Endothelial cell of umbilical vein (primary cell): ENCODE measurements at regions not wholly inside any gene's neighbourhood (a gene's known extent, or its start where the extent isn't known, plus 50 kb on each side); places are given as distances from the start of the nearest gene placed in this dataset.

ENCODE experiments used
- CTCF ChIP-seq, 2 donors: IDR thresholded peaks; 1 replicate in 1 of 2; 2 replicates in 1 of 2; pipeline ENCODE4 v1.5.1; 2011; ENCODE audit warnings: low read length in 2 of 2, mild to moderate bottlenecking in 2 of 2, moderate library complexity in 2 of 2, control low read depth in 1 of 2, inconsistent platforms in 1 of 2, low read depth in 1 of 2; ENCODE audit not compliant: insufficient read depth in 1 of 2; ENCODE audit errors: extremely low read depth in 1 of 2
- EZH2 ChIP-seq: IDR thresholded peaks from 2 replicates; pipeline ENCODE4 v1.6.1; 2012; ENCODE audit warnings: borderline replicate concordance, low read depth, mild to moderate bottlenecking, moderate library complexity, low read length, inconsistent platforms; ENCODE audit not compliant: severe bottlenecking
- GATA2 ChIP-seq: IDR thresholded peaks from 2 replicates; pipeline ENCODE4 v1.7.0; 2011; ENCODE audit warnings: low read depth, mild to moderate bottlenecking, moderate library complexity, mixed read lengths, low read length; ENCODE audit not compliant: insufficient read length, insufficient read depth
- JUN ChIP-seq: IDR thresholded peaks from 2 replicates; pipeline ENCODE4 v1.6.1; 2011; ENCODE audit warnings: borderline replicate concordance, low read depth; ENCODE audit not compliant: insufficient read length, insufficient read depth
- MAX ChIP-seq: IDR thresholded peaks from 2 replicates; pipeline ENCODE4 v1.6.1; 2011; ENCODE audit not compliant: insufficient read depth, insufficient read length
- MYC ChIP-seq: IDR thresholded peaks from one replicate; pipeline ENCODE4 v1.6.1; 2011; ENCODE audit warnings: mild to moderate bottlenecking, low read depth, low read length
- POLR2A ChIP-seq: IDR thresholded peaks from 2 replicates; pipeline ENCODE4 v1.6.1; 2012; ENCODE audit warnings: low read depth, mild to moderate bottlenecking, control low read depth, low read length
- POLR2AphosphoS5 ChIP-seq: IDR thresholded peaks from 2 replicates; pipeline ENCODE4 v1.6.1; 2012; ENCODE audit warnings: low read depth, mild to moderate bottlenecking, control low read depth, low read length, moderate library complexity; ENCODE audit not compliant: insufficient read depth

GRCh38 chr5:121288781-121289180, 562.9 kb upstream of the FTMT start:
- TF ChIP-seq CTCF (IDR thresholded peaks at IDR 0.05; ENCODE audit: extremely low read depth in 1 of 2, insufficient read depth in 1 of 2, low read depth in 1 of 2, low read length in 2 of 2): no peak
- no peak for TF ChIP-seq EZH2
- TF ChIP-seq MAX: no peak
- TF ChIP-seq GATA2: no peak
- TF ChIP-seq JUN: no peak
- TF ChIP-seq MYC: no peak
- TF ChIP-seq POLR2A: no peak
- no peak for TF ChIP-seq POLR2AphosphoS5
